ENCODE measurements at regions not wholly inside any gene's neighbourhood (a gene's known extent, or its start where the extent isn't known, plus 50 kb on each side); places are given as distances from the start of the nearest gene placed in this dataset.

DNA sequence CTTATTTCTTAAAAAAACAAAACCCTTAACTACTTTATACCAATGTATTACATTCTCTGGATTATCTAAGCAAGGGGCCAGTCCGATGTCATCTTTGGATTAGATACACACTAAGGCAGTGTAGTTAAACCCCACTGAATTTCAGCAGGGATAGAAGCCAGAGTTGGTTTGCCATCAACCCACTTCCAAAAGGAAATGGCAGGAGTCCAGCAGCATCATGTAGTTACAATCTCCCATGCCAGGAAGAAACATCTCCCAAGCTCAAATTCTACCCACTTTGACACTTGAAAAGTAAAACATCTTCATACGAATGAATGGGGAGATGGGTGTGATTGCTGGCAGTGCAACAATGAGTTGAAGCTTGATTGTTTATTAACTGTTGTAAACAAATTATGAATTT, 203.5 kb upstream of the PLXNC1 start:
- no peaks in the 10 kb centered on the region for H3K27me3 ChIP-seq (ENCODE audit: insufficient read depth, low read length, poor library complexity, severe bottlenecking)
- H4K20me1 ChIP-seq (ENCODE audit: insufficient read depth, low read length, poor library complexity, severe bottlenecking), result no peaks in the 10 kb centered on the region
- H3K36me3 ChIP-seq (ENCODE audit: insufficient read depth, low read length), result no peaks in the 10 kb centered on the region
- no peak for TF ChIP-seq EZH2phosphoT487 (IDR thresholded peaks at IDR 0.05; ENCODE audit: borderline replicate concordance)
- TF ChIP-seq, protein P1, sequence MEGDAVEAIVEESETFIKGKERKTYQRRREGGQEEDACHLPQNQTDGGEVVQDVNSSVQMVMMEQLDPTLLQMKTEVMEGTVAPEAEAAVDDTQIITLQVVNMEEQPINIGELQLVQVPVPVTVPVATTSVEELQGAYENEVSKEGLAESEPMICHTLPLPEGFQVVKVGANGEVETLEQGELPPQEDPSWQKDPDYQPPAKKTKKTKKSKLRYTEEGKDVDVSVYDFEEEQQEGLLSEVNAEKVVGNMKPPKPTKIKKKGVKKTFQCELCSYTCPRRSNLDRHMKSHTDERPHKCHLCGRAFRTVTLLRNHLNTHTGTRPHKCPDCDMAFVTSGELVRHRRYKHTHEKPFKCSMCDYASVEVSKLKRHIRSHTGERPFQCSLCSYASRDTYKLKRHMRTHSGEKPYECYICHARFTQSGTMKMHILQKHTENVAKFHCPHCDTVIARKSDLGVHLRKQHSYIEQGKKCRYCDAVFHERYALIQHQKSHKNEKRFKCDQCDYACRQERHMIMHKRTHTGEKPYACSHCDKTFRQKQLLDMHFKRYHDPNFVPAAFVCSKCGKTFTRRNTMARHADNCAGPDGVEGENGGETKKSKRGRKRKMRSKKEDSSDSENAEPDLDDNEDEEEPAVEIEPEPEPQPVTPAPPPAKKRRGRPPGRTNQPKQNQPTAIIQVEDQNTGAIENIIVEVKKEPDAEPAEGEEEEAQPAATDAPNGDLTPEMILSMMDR (conservative IDR thresholded peaks at IDR 0.05; ENCODE audit: low read length), result no peak
- H3K9me2 ChIP-seq (replicated peaks; ENCODE audit: low read depth, low read length), result no peaks in the 10 kb centered on the region
- no peaks in the 10 kb centered on the region for H3K9me3 ChIP-seq (ENCODE audit: insufficient read depth, low read depth, low read length)
- no peak overlapping the region for H3K9ac ChIP-seq (ENCODE audit: low read depth, low read length, poor library complexity, severe bottlenecking)
- no peak overlapping the region for H2AFZ ChIP-seq (ENCODE audit: low read length)
- no peaks in the 10 kb centered on the region for H3F3A ChIP-seq (ENCODE audit: low read depth)
- no peaks in the 10 kb centered on the region for H3K79me2 ChIP-seq (ENCODE audit: insufficient read depth, low read length)
- no peak overlapping the region for H3K4me3 ChIP-seq (ENCODE audit: low read length, poor library complexity, severe bottlenecking)
- peaks cover 15% of the 10 kb centered on the region for H3K4me1 ChIP-seq (ENCODE audit: insufficient read depth, low read length, poor library complexity, severe bottlenecking)
- H3K4me2 ChIP-seq (ENCODE audit: low read depth, low read length, poor library complexity, severe bottlenecking), result no peak overlapping the region

DNA sequence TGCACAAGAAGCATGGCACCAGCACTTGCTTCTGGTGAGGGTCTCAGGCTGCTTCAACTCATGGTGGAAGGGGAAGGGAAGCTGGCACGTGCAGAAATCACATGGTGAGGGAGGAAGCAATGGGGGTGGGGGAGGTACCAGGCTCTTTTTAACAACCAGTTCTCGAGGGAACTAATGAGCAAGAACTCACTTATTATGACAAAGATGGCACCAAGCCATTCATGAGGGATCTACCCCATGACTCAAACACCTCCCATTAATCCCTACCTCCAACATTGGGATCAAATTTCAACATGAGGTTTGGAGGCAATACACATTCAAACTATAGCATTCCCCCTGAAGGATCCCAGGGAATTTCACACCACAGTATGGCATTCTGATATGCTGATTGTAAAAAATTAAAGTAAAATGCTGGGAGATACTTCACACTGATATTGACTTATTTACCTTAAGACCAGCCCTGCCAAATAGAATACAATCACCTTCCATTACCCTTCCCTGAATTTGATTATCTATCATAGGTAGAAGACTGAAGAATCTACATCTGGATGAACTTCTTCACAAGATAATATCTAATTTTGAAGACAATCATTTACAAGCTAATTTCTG, 201.7 kb upstream of the PLXNC1 start:
- no peaks in the 10 kb centered on the region for H3F3A ChIP-seq (ENCODE audit: low read depth)
- H3K79me2 ChIP-seq (ENCODE audit: insufficient read depth, low read length), result no peaks in the 10 kb centered on the region
- H3K9me3 ChIP-seq (ENCODE audit: insufficient read depth, low read depth, low read length), result no peaks in the 10 kb centered on the region
- H3K4me3 ChIP-seq (ENCODE audit: low read length, poor library complexity, severe bottlenecking), result no peak overlapping the region
- no peak overlapping the region for H2AFZ ChIP-seq (ENCODE audit: low read length)
- H3K27me3 ChIP-seq (ENCODE audit: insufficient read depth, low read length, poor library complexity, severe bottlenecking), result no peaks in the 10 kb centered on the region
- H3K36me3 ChIP-seq (ENCODE audit: insufficient read depth, low read length), result no peaks in the 10 kb centered on the region
- H4K20me1 ChIP-seq (ENCODE audit: insufficient read depth, low read length, poor library complexity, severe bottlenecking), result no peaks in the 10 kb centered on the region
- no peak for TF ChIP-seq EZH2phosphoT487 (IDR thresholded peaks at IDR 0.05; ENCODE audit: borderline replicate concordance)
- TF ChIP-seq, protein P1 (conservative IDR thresholded peaks at IDR 0.05; ENCODE audit: low read length), result no peak
- no peaks in the 10 kb centered on the region for H3K4me1 ChIP-seq (ENCODE audit: insufficient read depth, low read length, poor library complexity, severe bottlenecking)
- no peak overlapping the region for H3K9ac ChIP-seq (ENCODE audit: low read depth, low read length, poor library complexity, severe bottlenecking)
- no peaks in the 10 kb centered on the region for H3K9me2 ChIP-seq (replicated peaks; ENCODE audit: low read depth, low read length)
- H3K4me2 ChIP-seq (ENCODE audit: low read depth, low read length, poor library complexity, severe bottlenecking), result no peak overlapping the region

DNA sequence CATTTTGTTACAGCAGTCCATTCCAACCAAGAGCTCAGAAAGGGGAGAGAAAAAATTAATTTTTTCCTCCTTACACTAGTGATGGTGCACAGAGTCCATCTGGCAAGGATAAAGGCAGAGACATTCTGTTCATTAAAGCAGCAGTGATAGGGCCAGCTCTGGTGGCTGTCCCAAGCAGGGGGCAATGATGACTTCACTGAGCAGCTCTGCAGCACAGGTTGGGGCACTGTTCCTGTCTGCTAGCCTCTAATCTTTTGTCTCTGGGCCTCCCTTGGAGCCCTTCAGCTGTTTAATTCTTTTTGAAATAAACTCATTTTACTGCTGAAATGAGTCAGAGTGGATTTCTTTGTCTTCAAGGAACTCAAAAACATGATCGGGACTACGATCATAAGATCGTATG, 200.9 kb upstream of the PLXNC1 start:
- Histone ChIP-seq H3K36me3 (ENCODE audit: insufficient read depth, low read length) (no peaks in the 10 kb centered on the region), H3K79me2 (ENCODE audit: insufficient read depth, low read length) (no peaks in the 10 kb centered on the region), H4K20me1 (ENCODE audit: insufficient read depth, low read length, poor library complexity, severe bottlenecking) (no peaks in the 10 kb centered on the region), H3K4me2 (ENCODE audit: low read depth, low read length, poor library complexity, severe bottlenecking) (no peak overlapping the region), H3K9me2 (replicated peaks; ENCODE audit: low read depth, low read length) (no peaks in the 10 kb centered on the region), H3K9ac (ENCODE audit: low read depth, low read length, poor library complexity, severe bottlenecking) (no peak overlapping the region), H3K4me3 (ENCODE audit: low read length, poor library complexity, severe bottlenecking) (no peak overlapping the region), H3K4me1 (ENCODE audit: insufficient read depth, low read length, poor library complexity, severe bottlenecking) (no peaks in the 10 kb centered on the region), H3K9me3 (ENCODE audit: insufficient read depth, low read depth, low read length) (no peaks in the 10 kb centered on the region), H3F3A (ENCODE audit: low read depth) (no peaks in the 10 kb centered on the region), H3K27me3 (ENCODE audit: insufficient read depth, low read length, poor library complexity, severe bottlenecking) (no peaks in the 10 kb centered on the region), H2AFZ (ENCODE audit: low read length) (no peak overlapping the region)
- TF ChIP-seq, protein P1 (conservative IDR thresholded peaks at IDR 0.05; ENCODE audit: low read length), result no peak
- no peak for TF ChIP-seq EZH2phosphoT487 (IDR thresholded peaks at IDR 0.05; ENCODE audit: borderline replicate concordance)

Measured in Loucy (cell line).